ENCODE measurements at regions not wholly inside any gene's neighbourhood (a gene's known extent, or its start where the extent isn't known, plus 50 kb on each side); places are given as distances from the start of the nearest gene placed in this dataset.
"Not testable (repeated sequence)": the region's sequence is repeated elsewhere in the genome, so short reads cannot be mapped to it uniquely, and the experiment has no call there.

DNA sequence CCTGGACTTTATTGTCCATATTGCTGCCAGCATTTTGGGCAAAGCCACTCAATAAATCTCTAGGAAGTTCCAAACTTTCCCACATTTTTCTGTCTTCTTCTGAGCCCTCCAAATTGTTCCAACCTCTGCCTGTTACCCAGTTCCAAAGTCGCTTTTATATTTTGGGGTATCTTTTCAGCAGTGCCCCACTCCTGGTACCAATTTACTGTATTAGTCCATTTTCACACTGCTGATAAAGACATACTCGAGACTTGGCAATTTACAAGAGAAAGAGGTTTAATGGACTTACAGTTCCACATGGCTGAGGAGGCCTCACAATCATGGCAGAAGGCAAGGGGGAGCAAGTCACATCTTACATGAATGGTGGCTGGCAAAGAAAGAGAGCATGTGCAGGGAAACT is 53.4 kb downstream of the AHSP start:
- WGBS, 2 donors = 50 to 58% methylated on average over 2 of the region's 2 CpGs
- not testable (repeated sequence) for H3K27ac ChIP-seq (ENCODE audit: low read depth in 2 of 2, low read length in 1 of 2); H3K9me3 ChIP-seq (ENCODE audit: control insufficient read depth in 2 of 2, insufficient read depth in 1 of 2, low read depth in 1 of 2, low read length in 1 of 2); H3K4me1 ChIP-seq (ENCODE audit: control insufficient read depth in 2 of 2, insufficient read depth in 2 of 2, low read length in 1 of 2); H3K36me3 ChIP-seq (ENCODE audit: control insufficient read depth in 2 of 2, insufficient read depth in 2 of 2, low read length in 1 of 2); H3K4me3 ChIP-seq (ENCODE audit: low read depth in 1 of 2, low read length in 2 of 2); H3K27me3 ChIP-seq (ENCODE audit: control insufficient read depth in 1 of 2, insufficient read depth in 2 of 2, low read length in 2 of 2)

DNA sequence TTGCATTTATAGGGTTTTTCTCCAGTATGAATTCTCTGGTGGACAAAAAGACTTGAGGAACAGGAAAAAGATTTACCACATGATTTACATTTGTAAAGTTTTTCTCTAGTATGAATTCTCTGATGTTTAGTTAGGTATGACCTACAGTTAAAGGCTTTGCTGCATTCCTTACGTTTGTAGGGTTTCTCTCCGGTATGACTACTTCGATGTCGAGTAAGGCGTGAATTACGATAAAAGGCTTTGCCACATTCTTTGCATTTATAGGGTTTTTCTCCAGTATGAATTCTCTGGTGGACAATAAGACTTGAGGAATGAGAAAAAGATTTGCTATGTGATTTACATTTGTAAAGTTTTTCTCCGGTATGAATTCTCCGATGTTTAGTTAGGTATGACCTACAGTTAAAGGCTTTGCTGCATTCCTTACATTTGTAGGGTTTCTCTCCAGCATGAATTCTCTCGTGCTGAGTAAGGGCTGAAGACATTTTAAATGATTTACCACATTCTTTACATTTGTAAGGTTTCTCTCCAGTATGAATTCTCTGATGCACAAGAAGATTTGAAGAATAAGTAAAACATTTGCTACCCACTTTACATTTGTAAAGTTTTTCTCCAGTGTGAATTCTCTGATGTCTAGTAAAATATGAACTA is 74.2 kb downstream of the AHSP start:
- not testable (repeated sequence) for H3K9me3 ChIP-seq (ENCODE audit: control insufficient read depth in 2 of 2, insufficient read depth in 1 of 2, low read depth in 1 of 2, low read length in 1 of 2); H3K27me3 ChIP-seq (ENCODE audit: control insufficient read depth in 1 of 2, insufficient read depth in 2 of 2, low read length in 2 of 2); H3K4me1 ChIP-seq (ENCODE audit: control insufficient read depth in 2 of 2, insufficient read depth in 2 of 2, low read length in 1 of 2); H3K27ac ChIP-seq (ENCODE audit: low read depth in 2 of 2, low read length in 1 of 2); H3K4me3 ChIP-seq (ENCODE audit: low read depth in 1 of 2, low read length in 2 of 2); H3K36me3 ChIP-seq (ENCODE audit: control insufficient read depth in 2 of 2, insufficient read depth in 2 of 2, low read length in 1 of 2)
- 84% methylated on average over 9 of the region's 9 CpGs for WGBS, 2 donors

DNA sequence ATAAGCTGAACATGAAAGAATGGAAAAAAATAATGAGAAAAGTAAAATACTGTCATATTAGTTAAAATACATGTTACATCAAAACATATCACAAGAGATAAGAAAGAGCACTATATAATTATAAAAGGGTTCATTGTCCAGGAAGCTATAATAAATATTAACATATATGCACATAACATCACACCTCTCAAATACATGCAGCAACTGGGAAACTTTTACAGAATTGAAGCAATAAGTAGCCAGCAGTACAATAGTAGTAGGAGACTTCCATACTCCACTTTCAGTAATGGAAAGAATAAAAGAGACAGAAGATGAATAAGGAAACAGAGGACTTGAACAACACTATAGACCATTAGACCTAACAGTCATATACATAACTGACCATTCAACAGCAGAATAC is 90.4 kb downstream of the AHSP start:
- no peaks in the 10 kb centered on the region for H3K36me3 ChIP-seq (ENCODE audit: control insufficient read depth in 2 of 2, insufficient read depth in 2 of 2, low read length in 1 of 2)
- H3K4me3 ChIP-seq (ENCODE audit: low read depth in 1 of 2, low read length in 2 of 2) = no peak overlapping the region
- peaks cover 0 to 2% of the 10 kb centered on the region in 2 donors for H3K9me3 ChIP-seq (ENCODE audit: control insufficient read depth in 2 of 2, insufficient read depth in 1 of 2, low read depth in 1 of 2, low read length in 1 of 2)
- H3K27ac ChIP-seq (ENCODE audit: low read depth in 2 of 2, low read length in 1 of 2) = no peak overlapping the region
- H3K4me1 ChIP-seq (ENCODE audit: control insufficient read depth in 2 of 2, insufficient read depth in 2 of 2, low read length in 1 of 2) = no peaks in the 10 kb centered on the region
- H3K27me3 ChIP-seq (ENCODE audit: control insufficient read depth in 1 of 2, insufficient read depth in 2 of 2, low read length in 2 of 2) = no peaks in the 10 kb centered on the region

DNA sequence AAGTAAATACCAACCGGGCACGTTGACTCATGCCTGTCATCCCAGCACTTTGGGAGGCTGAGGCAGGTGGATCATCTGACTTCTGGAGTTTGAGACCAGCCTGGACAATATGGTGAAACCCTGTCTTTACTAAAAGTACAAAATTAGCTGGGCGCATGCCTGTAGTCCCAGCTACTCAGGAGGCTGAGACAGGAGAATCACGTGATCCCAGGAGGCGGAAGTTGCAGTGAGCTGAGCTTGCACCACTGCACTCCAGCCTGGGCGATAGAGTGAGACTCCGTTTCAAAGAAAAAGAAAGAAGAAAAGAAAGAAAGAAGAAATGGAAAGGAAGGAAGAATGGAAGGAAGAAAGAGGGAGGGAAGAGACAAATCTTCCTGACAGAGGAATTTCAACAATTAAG is 108.7 kb downstream of the AHSP start:
- Histone ChIP-seq H3K27me3 (ENCODE audit: control insufficient read depth in 1 of 2, insufficient read depth in 2 of 2, low read length in 2 of 2) (no peaks in the 10 kb centered on the region), H3K4me3 (ENCODE audit: low read depth in 1 of 2, low read length in 2 of 2) (no peak overlapping the region), H3K4me1 (ENCODE audit: control insufficient read depth in 2 of 2, insufficient read depth in 2 of 2, low read length in 1 of 2) (no peaks in the 10 kb centered on the region), H3K9me3 (ENCODE audit: control insufficient read depth in 2 of 2, insufficient read depth in 1 of 2, low read depth in 1 of 2, low read length in 1 of 2) (peaks cover 0 to 3% of the 10 kb centered on the region in 2 donors), H3K36me3 (ENCODE audit: control insufficient read depth in 2 of 2, insufficient read depth in 2 of 2, low read length in 1 of 2) (no peaks in the 10 kb centered on the region), H3K27ac (ENCODE audit: low read depth in 2 of 2, low read length in 1 of 2) (no peak overlapping the region)
- 84 to 90% methylated on average over 7 of the region's 7 CpGs for WGBS, 2 donors

DNA sequence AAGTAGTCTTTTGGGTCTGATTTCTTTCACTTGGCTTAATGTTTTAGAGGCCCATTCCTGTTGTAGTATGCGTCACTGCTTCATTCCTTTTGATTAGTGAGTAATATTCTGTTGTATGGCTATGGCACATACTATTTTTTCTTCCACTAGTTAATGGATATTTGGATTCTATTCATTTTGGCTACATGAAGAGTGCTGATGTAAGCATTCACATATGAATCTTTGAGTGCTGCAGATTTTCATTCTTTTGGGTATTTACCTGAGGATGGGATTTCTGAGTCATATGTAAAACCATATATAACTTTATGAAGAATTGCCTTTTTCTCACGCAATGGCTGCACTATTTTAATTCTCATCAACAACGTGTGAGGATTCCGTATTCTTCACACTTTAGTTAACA is 113.6 kb downstream of the AHSP start:
- H3K4me3 ChIP-seq (ENCODE audit: low read depth in 1 of 2, low read length in 2 of 2) = no peak overlapping the region
- 76 to 79% methylated on average over 4 of the region's 4 CpGs for WGBS, 2 donors

DNA sequence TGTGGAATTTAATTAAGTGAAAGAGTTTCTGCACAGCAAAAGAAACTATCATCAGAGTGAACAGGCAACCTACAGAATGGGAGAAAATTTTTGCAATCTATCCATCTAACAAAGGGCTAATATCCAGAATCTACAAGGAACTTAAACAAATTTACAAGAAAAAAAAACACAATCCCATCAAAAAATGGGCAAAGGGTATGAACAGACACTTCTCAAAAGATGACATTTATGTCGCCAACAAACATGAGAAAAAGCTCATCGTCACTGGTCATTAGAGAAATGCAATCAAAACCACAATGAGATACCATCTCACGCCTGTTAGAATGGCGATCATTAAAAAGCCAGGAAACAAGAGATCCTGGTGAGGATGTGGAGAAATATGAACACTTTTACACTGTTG is 128.0 kb downstream of the AHSP start:
- H3K4me3 ChIP-seq (ENCODE audit: low read depth in 1 of 2, low read length in 2 of 2); H3K27me3 ChIP-seq (ENCODE audit: control insufficient read depth in 1 of 2, insufficient read depth in 2 of 2, low read length in 2 of 2); H3K27ac ChIP-seq (ENCODE audit: low read depth in 2 of 2, low read length in 1 of 2); H3K9me3 ChIP-seq (ENCODE audit: control insufficient read depth in 2 of 2, insufficient read depth in 1 of 2, low read depth in 1 of 2, low read length in 1 of 2); H3K4me1 ChIP-seq (ENCODE audit: control insufficient read depth in 2 of 2, insufficient read depth in 2 of 2, low read length in 1 of 2); H3K36me3 ChIP-seq (ENCODE audit: control insufficient read depth in 2 of 2, insufficient read depth in 2 of 2, low read length in 1 of 2): not testable (repeated sequence)
- WGBS, 2 donors = 82 to 87% methylated on average over 4 of the region's 4 CpGs

More for the DNA sequence above, 113.6 kb downstream of the AHSP start:
- Histone ChIP-seq H3K27ac (ENCODE audit: low read depth in 2 of 2, low read length in 1 of 2) (no peak overlapping the region), H3K4me1 (ENCODE audit: control insufficient read depth in 2 of 2, insufficient read depth in 2 of 2, low read length in 1 of 2) (no peaks in the 10 kb centered on the region), H3K9me3 (ENCODE audit: control insufficient read depth in 2 of 2, insufficient read depth in 1 of 2, low read depth in 1 of 2, low read length in 1 of 2) (peaks cover 0 to 3% of the 10 kb centered on the region in 2 donors), H3K36me3 (ENCODE audit: control insufficient read depth in 2 of 2, insufficient read depth in 2 of 2, low read length in 1 of 2) (no peaks in the 10 kb centered on the region), H3K27me3 (ENCODE audit: control insufficient read depth in 1 of 2, insufficient read depth in 2 of 2, low read length in 2 of 2) (no peaks in the 10 kb centered on the region)

DNA sequence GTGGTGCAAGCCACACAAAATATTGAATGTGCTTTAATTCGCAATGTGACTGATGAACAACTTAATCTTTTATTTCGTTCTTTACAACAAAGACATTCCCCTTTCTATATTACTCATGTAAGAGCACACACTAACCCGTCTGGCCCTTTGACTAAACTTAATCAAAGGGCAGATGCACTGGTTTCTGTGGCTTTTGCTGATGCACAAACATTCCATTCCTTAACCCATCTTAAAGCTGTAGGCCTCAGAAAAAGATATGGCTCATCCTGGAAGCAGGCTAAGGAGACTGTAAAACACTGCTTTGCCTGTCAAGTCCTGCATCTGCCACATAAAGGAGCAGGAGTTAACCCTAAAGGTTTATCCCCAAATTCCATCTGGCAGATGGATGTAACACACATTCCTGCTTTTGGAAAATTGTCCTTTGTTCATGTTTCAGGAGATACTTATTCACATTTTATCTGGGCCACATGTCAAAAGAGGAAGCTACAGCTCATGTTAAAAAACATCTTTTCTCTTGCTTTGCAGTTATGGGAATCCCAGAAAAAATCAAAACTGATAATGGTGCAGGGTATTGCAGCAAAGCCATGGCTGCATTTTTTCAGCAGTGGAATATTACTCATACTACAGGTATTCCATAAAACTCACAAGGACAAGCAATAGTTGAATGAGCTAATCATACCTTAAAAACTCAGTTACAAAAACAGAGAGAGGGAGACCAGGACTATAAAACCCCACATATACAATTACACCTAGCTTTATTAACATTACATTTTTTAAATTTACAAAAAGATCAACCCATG is 137.2 kb downstream of the AHSP start:
- Histone ChIP-seq H3K27ac (ENCODE audit: low read depth in 2 of 2, low read length in 1 of 2) (no peak overlapping the region), H3K4me3 (ENCODE audit: low read depth in 1 of 2, low read length in 2 of 2) (no peak overlapping the region), H3K9me3 (ENCODE audit: control insufficient read depth in 2 of 2, insufficient read depth in 1 of 2, low read depth in 1 of 2, low read length in 1 of 2) (peaks cover 0 to 2% of the 10 kb centered on the region in 2 donors), H3K4me1 (ENCODE audit: control insufficient read depth in 2 of 2, insufficient read depth in 2 of 2, low read length in 1 of 2) (no peaks in the 10 kb centered on the region), H3K27me3 (ENCODE audit: control insufficient read depth in 1 of 2, insufficient read depth in 2 of 2, low read length in 2 of 2) (peaks cover 0 to 2% of the 10 kb centered on the region in 2 donors), H3K36me3 (ENCODE audit: control insufficient read depth in 2 of 2, insufficient read depth in 2 of 2, low read length in 1 of 2) (no peaks in the 10 kb centered on the region)
- 39 to 48% methylated on average over 3 of the region's 3 CpGs for WGBS, 2 donors

DNA sequence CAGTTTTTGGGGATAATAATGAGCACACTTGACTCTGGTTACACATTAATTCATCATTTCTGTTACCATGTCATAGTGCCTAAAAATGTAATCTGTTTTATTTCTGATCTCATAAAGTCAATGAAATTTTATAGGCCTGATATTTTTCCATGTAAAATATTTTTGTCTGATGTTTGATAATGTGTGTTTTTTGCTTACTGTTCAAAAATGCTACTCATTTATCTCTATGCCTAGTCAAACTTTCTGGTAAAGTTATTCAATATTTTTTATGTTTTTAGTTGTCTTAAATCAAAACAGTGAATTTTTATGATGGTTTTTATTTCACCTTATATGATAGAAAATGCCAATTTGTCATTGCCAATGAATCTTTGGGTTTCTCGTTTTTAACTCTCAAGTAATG is 147.0 kb downstream of the AHSP start:
- peaks cover 2% of the 10 kb centered on the region in 2 donors for H3K9me3 ChIP-seq (ENCODE audit: control insufficient read depth in 2 of 2, insufficient read depth in 1 of 2, low read depth in 1 of 2, low read length in 1 of 2)
- no peak overlapping the region for H3K27ac ChIP-seq (ENCODE audit: low read depth in 2 of 2, low read length in 1 of 2)
- H3K4me1 ChIP-seq (ENCODE audit: control insufficient read depth in 2 of 2, insufficient read depth in 2 of 2, low read length in 1 of 2) = no peaks in the 10 kb centered on the region
- no peaks in the 10 kb centered on the region for H3K27me3 ChIP-seq (ENCODE audit: control insufficient read depth in 1 of 2, insufficient read depth in 2 of 2, low read length in 2 of 2)
- no peaks in the 10 kb centered on the region for H3K36me3 ChIP-seq (ENCODE audit: control insufficient read depth in 2 of 2, insufficient read depth in 2 of 2, low read length in 1 of 2)
- 54 to 65% methylated on average over 1 of the region's 1 CpG for WGBS, 2 donors
- H3K4me3 ChIP-seq (ENCODE audit: low read depth in 1 of 2, low read length in 2 of 2) = no peak overlapping the region

DNA sequence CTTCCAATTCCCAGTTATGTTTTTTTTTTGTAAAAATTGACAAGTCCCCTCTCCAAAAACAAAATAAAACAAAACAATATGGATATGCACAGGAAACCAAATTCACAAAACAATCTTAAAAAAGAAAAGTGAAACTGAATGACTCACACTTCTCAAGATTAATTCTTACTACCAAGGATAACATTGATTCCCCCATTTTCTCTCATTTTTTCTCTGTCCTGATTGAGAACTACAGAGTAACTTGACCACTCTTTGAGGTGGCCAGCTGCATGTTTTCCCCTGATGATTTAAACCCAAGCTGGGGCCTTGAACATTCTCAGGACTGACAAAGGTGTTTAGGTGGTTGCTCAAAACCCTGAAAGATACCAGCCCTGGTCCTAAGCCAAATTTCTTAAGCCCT is 149.0 kb downstream of the AHSP start:
- Histone ChIP-seq H3K27me3 (ENCODE audit: control insufficient read depth in 1 of 2, insufficient read depth in 2 of 2, low read length in 2 of 2) (no peaks in the 10 kb centered on the region), H3K9me3 (ENCODE audit: control insufficient read depth in 2 of 2, insufficient read depth in 1 of 2, low read depth in 1 of 2, low read length in 1 of 2) (peaks cover 2% of the 10 kb centered on the region in 2 donors), H3K36me3 (ENCODE audit: control insufficient read depth in 2 of 2, insufficient read depth in 2 of 2, low read length in 1 of 2) (no peaks in the 10 kb centered on the region), H3K4me3 (ENCODE audit: low read depth in 1 of 2, low read length in 2 of 2) (no peak overlapping the region), H3K27ac (ENCODE audit: low read depth in 2 of 2, low read length in 1 of 2) (no peak overlapping the region), H3K4me1 (ENCODE audit: control insufficient read depth in 2 of 2, insufficient read depth in 2 of 2, low read length in 1 of 2) (no peaks in the 10 kb centered on the region)

Data from esophagus (tissue), 2 donors.